Ishikawa (cell line): ENCODE measurements at regions not wholly inside any gene's neighbourhood (a gene's known extent, or its start where the extent isn't known, plus 50 kb on each side); places are given as distances from the start of the nearest gene placed in this dataset.

ENCODE experiments used
- CEBPB ChIP-seq: IDR thresholded peaks from 2 replicates; pipeline ENCODE4 v1.6.1; 2012
- CREB1 ChIP-seq: IDR thresholded peaks from 2 replicates; pipeline ENCODE4 v1.6.1; 2012; ENCODE audit warnings: low read depth
- EGR1 ChIP-seq: IDR thresholded peaks from 2 replicates; pipeline ENCODE4 v1.6.1; 2012
- EP300 ChIP-seq: IDR thresholded peaks from 2 replicates; pipeline ENCODE4 v1.6.1; 2012; ENCODE audit warnings: borderline replicate concordance
- FOXM1 ChIP-seq: IDR thresholded peaks from 2 replicates; pipeline ENCODE4 v1.6.1; 2012; ENCODE audit warnings: low read depth, borderline replicate concordance
- NFIC ChIP-seq: IDR thresholded peaks from 2 replicates; pipeline ENCODE4 v1.6.1; 2012
- RAD21 ChIP-seq: IDR thresholded peaks from 2 replicates; pipeline ENCODE4 v1.6.1; 2012; ENCODE audit warnings: low read depth
- TAF1 ChIP-seq: IDR thresholded peaks from 2 replicates; pipeline ENCODE4 v1.6.1; 2012; ENCODE audit warnings: low read depth, mild to moderate bottlenecking
- TCF12 ChIP-seq: IDR thresholded peaks from 2 replicates; pipeline ENCODE4 v1.6.1; 2012; ENCODE audit warnings: low read depth
- TEAD4 ChIP-seq: IDR thresholded peaks from 2 replicates; pipeline ENCODE4 v1.6.1; 2012
- YY1 ChIP-seq: IDR thresholded peaks from 2 replicates; pipeline ENCODE4 v1.6.1; 2012; ENCODE audit warnings: low read depth
- ZBTB7A ChIP-seq: IDR thresholded peaks from 2 replicates; pipeline ENCODE4 v1.6.1; 2012; ENCODE audit warnings: low read depth
- TF ChIP-seq, protein P1 (sequence below): IDR thresholded peaks from 2 replicates; pipeline ENCODE4 v1.6.1; 2012
- TF ChIP-seq, protein P2 (sequence below): IDR thresholded peaks from 2 replicates; pipeline ENCODE4 v1.6.1; 2012
- TF ChIP-seq, protein P3 (sequence below): IDR thresholded peaks from 2 replicates; pipeline ENCODE4 v1.6.1; 2012; ENCODE audit warnings: low read depth, mild to moderate bottlenecking

DNA sequence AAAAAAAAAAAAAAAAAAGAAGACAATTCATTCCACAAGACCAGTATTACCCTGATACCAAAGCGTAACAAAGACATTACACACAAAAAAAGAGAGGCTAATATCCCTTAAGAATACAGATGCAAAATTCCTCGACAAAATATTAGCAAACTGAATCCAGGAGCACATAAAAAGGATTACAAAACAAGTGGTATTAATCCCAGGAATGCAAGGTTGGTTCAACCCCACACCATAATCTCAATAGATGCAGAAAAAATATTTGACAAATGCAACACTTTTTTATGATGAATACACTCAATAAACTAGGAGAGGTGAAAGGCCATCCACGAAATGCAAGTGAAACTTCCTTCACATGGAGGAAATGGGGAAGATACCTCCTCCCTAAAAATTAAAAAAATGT is 80.1 kb upstream of the TLR4 start:
- TF ChIP-seq TAF1, result no peak
- TF ChIP-seq, protein P1, sequence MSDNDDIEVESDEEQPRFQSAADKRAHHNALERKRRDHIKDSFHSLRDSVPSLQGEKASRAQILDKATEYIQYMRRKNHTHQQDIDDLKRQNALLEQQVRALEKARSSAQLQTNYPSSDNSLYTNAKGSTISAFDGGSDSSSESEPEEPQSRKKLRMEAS, result no peak
- no peak for TF ChIP-seq FOXM1
- TF ChIP-seq NFIC, result no peak
- TF ChIP-seq, protein P2, sequence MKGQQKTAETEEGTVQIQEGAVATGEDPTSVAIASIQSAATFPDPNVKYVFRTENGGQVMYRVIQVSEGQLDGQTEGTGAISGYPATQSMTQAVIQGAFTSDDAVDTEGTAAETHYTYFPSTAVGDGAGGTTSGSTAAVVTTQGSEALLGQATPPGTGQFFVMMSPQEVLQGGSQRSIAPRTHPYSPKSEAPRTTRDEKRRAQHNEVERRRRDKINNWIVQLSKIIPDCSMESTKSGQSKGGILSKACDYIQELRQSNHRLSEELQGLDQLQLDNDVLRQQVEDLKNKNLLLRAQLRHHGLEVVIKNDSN, result no peak
- no peak for TF ChIP-seq CEBPB
- no peak for TF ChIP-seq YY1
- TF ChIP-seq TCF12, result no peak
- no peak for TF ChIP-seq EP300
- no peak for TF ChIP-seq EGR1
- no peak for TF ChIP-seq CREB1
- no peak for TF ChIP-seq ZBTB7A
- TF ChIP-seq, protein P3, sequence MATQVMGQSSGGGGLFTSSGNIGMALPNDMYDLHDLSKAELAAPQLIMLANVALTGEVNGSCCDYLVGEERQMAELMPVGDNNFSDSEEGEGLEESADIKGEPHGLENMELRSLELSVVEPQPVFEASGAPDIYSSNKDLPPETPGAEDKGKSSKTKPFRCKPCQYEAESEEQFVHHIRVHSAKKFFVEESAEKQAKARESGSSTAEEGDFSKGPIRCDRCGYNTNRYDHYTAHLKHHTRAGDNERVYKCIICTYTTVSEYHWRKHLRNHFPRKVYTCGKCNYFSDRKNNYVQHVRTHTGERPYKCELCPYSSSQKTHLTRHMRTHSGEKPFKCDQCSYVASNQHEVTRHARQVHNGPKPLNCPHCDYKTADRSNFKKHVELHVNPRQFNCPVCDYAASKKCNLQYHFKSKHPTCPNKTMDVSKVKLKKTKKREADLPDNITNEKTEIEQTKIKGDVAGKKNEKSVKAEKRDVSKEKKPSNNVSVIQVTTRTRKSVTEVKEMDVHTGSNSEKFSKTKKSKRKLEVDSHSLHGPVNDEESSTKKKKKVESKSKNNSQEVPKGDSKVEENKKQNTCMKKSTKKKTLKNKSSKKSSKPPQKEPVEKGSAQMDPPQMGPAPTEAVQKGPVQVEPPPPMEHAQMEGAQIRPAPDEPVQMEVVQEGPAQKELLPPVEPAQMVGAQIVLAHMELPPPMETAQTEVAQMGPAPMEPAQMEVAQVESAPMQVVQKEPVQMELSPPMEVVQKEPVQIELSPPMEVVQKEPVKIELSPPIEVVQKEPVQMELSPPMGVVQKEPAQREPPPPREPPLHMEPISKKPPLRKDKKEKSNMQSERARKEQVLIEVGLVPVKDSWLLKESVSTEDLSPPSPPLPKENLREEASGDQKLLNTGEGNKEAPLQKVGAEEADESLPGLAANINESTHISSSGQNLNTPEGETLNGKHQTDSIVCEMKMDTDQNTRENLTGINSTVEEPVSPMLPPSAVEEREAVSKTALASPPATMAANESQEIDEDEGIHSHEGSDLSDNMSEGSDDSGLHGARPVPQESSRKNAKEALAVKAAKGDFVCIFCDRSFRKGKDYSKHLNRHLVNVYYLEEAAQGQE, result no peak
- no peak for TF ChIP-seq TEAD4
- TF ChIP-seq RAD21, result no peak

DNA sequence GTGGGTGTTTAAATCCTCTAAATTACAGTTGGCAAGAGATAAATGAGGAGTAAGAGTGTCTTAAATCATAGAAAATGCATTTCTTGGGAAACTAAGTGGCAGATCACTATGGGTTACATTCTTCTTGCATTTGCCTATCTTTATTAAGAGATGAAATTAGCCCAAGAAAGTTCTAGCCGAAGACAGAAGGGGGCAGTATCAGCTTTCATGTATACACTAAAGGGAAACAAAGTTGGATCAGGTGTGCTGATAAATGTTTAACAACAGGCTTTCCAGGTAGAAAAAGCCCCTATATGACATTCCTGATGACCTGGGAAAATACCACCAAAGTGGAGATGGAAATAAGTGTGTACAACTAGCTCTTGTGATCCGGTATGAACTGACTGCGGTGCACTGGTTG is 81.9 kb upstream of the TLR4 start:
- TF ChIP-seq EP300 (no peak), TAF1 (no peak), CREB1 (no peak), TEAD4 (no peak), ZBTB7A (no peak), CEBPB (no peak), TCF12 (no peak), FOXM1 (no peak), YY1 (no peak), RAD21 (no peak), EGR1 (no peak), NFIC (no peak)
- TF ChIP-seq, protein P2, result no peak
- TF ChIP-seq, protein P3, result no peak
- TF ChIP-seq, protein P1, result no peak

DNA sequence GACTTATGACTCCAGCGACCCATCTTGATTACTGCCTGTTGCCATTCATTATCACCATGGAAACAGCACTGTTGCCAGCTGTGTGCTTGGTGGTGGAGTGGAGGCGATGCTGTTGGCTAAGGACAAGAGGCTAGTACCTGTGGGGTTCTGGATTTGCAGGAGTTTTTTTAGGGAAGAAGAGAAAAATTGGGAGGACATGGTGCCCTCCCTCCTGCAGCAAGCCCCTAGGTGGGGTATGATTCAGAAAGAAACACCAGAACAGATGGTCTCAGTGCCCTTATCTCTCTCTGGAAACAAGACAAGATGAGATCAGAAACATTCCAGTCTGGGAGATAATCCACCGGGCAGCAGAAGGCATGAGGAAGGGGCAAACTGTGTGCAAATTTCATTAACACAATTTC is 87.8 kb upstream of the TLR4 start:
- TF ChIP-seq TCF12, result no peak
- TF ChIP-seq YY1, result no peak
- no peak for TF ChIP-seq TEAD4
- no peak for TF ChIP-seq NFIC
- TF ChIP-seq ZBTB7A, result no peak
- TF ChIP-seq, protein P2, result no peak
- no peak for TF ChIP-seq RAD21
- TF ChIP-seq, protein P1, result no peak

DNA sequence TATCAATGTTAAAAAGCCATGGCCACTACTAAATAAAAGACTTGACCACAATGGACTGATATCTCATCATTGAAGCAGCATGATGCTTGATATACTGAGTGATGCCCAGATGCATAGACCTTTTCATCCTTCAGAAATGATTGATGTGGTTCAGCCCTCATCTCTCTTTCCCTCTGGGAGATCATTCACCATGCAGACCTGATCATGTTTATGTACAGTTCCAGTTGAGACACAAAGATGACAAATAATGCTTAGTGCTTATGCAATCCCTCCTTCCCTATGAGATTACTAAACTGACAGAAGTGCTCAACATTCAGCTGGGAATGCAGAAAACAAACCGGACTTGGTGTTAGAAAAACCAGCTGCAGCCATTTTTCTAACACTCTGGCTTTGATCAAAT is 91.9 kb upstream of the TLR4 start:
- TF ChIP-seq CREB1 (no peak), EGR1 (no peak), TAF1 (no peak), CEBPB (no peak), RAD21 (no peak), EP300 (no peak), FOXM1 (no peak), TEAD4 (no peak)
- TF ChIP-seq, protein P1, result no peak

DNA sequence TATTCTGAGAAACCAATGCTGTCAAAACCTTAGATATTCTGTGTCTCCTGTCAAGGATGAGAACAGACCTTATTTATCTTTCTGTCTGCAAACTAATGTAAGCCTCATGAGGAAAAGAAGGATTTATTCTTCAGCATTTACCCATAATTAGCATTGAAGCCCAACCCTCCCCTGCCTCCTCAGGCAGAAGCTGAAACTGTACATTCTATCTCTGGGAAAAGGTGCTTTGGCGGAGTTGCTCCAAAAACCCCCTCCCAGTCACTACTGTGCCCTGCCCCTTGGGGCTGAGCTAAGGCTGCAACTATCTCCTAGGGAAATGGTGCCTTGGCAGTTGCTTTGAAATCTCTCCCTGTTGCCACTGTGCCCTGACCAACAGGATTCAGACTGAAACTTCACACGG is 106.2 kb upstream of the TLR4 start:
- TF ChIP-seq, protein P1, result no peak
- TF ChIP-seq YY1 (no peak), FOXM1 (no peak), TCF12 (no peak), EGR1 (no peak), CREB1 (no peak), ZBTB7A (no peak), TEAD4 (no peak), TAF1 (no peak), CEBPB (no peak)
- TF ChIP-seq, protein P2, result no peak
- TF ChIP-seq, protein P3, result no peak
